ENCODE measurements at regions not wholly inside any gene's neighbourhood (a gene's known extent, or its start where the extent isn't known, plus 50 kb on each side); places are given as distances from the start of the nearest gene placed in this dataset.

- Histone ChIP-seq H3K9ac (ENCODE audit: low read depth, low read length) (no peak overlapping the region), H3K36me3 (ENCODE audit: insufficient read depth, low read length) (no peaks in the 10 kb centered on the region), H3K9me3 (ENCODE audit: control insufficient read depth, insufficient read depth, low read length) (no peaks in the 10 kb centered on the region), H3K4me1 (ENCODE audit: insufficient read depth, low read length) (peaks cover 10% of the 10 kb centered on the region)
Measured at GRCh38 chr6:44700422-44700821, 312.9 kb downstream of the CDC5L start.

- H3K9ac ChIP-seq (ENCODE audit: low read depth, low read length), result no peak overlapping the region
- H3K4me1 ChIP-seq (ENCODE audit: insufficient read depth, low read length), result peaks cover 10% of the 10 kb centered on the region
- no peaks in the 10 kb centered on the region for H3K36me3 ChIP-seq (ENCODE audit: insufficient read depth, low read length)
- no peaks in the 10 kb centered on the region for H3K9me3 ChIP-seq (ENCODE audit: control insufficient read depth, insufficient read depth, low read length)
Measured at GRCh38 chr6:44701038-44701636, 313.6 kb downstream of the CDC5L start.

- Histone ChIP-seq H3K9me3 (ENCODE audit: control insufficient read depth, insufficient read depth, low read length) (no peaks in the 10 kb centered on the region), H3K9ac (ENCODE audit: low read depth, low read length) (no peak overlapping the region), H3K36me3 (ENCODE audit: insufficient read depth, low read length) (no peaks in the 10 kb centered on the region), H3K4me1 (ENCODE audit: insufficient read depth, low read length) (peaks cover 10% of the 10 kb centered on the region)
Measured at GRCh38 chr6:44701637-44702101, 314.2 kb downstream of the CDC5L start.

GRCh38 chr6:44702292-44702691, 314.8 kb downstream of the CDC5L start:
- H3K36me3 ChIP-seq (ENCODE audit: insufficient read depth, low read length), result no peaks in the 10 kb centered on the region
- H3K4me1 ChIP-seq (ENCODE audit: insufficient read depth, low read length), result peaks cover 10% of the 10 kb centered on the region
- no peaks in the 10 kb centered on the region for H3K9me3 ChIP-seq (ENCODE audit: control insufficient read depth, insufficient read depth, low read length)
- no peak overlapping the region for H3K9ac ChIP-seq (ENCODE audit: low read depth, low read length)

GRCh38 chr6:44704240-44705150, 317.0 kb downstream of the CDC5L start:
- Histone ChIP-seq H3K9ac (ENCODE audit: low read depth, low read length) (no peak overlapping the region), H3K9me3 (ENCODE audit: control insufficient read depth, insufficient read depth, low read length) (no peaks in the 10 kb centered on the region; the same call in 1 of the 2 replicates), H3K4me1 (ENCODE audit: insufficient read depth, low read length) (peaks cover 10% of the 10 kb centered on the region), H3K36me3 (ENCODE audit: insufficient read depth, low read length) (no peaks in the 10 kb centered on the region)

- Histone ChIP-seq H3K4me1 (ENCODE audit: insufficient read depth, low read length) (peaks cover 10% of the 10 kb centered on the region), H3K9me3 (ENCODE audit: control insufficient read depth, insufficient read depth, low read length) (no peaks in the 10 kb centered on the region; the same call in 1 of the 2 replicates), H3K9ac (ENCODE audit: low read depth, low read length) (no peak overlapping the region), H3K36me3 (ENCODE audit: insufficient read depth, low read length) (no peaks in the 10 kb centered on the region)
Measured at GRCh38 chr6:44705596-44705995, 318.1 kb downstream of the CDC5L start.

GRCh38 chr6:44706011-44706410, 318.5 kb downstream of the CDC5L start:
- H3K9me3 ChIP-seq (ENCODE audit: control insufficient read depth, insufficient read depth, low read length), result no peaks in the 10 kb centered on the region; the same call in 1 of the 2 replicates
- no peak overlapping the region for H3K9ac ChIP-seq (ENCODE audit: low read depth, low read length)

GRCh38 chr6:44708208-44708607, 320.7 kb downstream of the CDC5L start:
- Histone ChIP-seq H3K9me3 (ENCODE audit: control insufficient read depth, insufficient read depth, low read length) (no peaks in the 10 kb centered on the region; the same call in 1 of the 2 replicates), H3K4me1 (ENCODE audit: insufficient read depth, low read length) (no peaks in the 10 kb centered on the region), H3K9ac (ENCODE audit: low read depth, low read length) (no peak overlapping the region), H3K36me3 (ENCODE audit: insufficient read depth, low read length) (no peaks in the 10 kb centered on the region)

More at GRCh38 chr6:44706011-44706410, 318.5 kb downstream of the CDC5L start:
- Histone ChIP-seq H3K4me1 (ENCODE audit: insufficient read depth, low read length) (peaks cover 10% of the 10 kb centered on the region), H3K36me3 (ENCODE audit: insufficient read depth, low read length) (no peaks in the 10 kb centered on the region)

- H3K9me3 ChIP-seq (ENCODE audit: control insufficient read depth, insufficient read depth, low read length), result no peaks in the 10 kb centered on the region; the same call in 1 of the 2 replicates
- no peaks in the 10 kb centered on the region for H3K4me1 ChIP-seq (ENCODE audit: insufficient read depth, low read length)
- no peak overlapping the region for H3K9ac ChIP-seq (ENCODE audit: low read depth, low read length)
- H3K36me3 ChIP-seq (ENCODE audit: insufficient read depth, low read length), result no peaks in the 10 kb centered on the region
Measured at GRCh38 chr6:44712353-44713111, 325.0 kb downstream of the CDC5L start.

GRCh38 chr6:44715188-44715587, 327.7 kb downstream of the CDC5L start:
- H3K4me1 ChIP-seq (ENCODE audit: insufficient read depth, low read length), result no peaks in the 10 kb centered on the region

GRCh38 chr6:44715925-44716324, 328.4 kb downstream of the CDC5L start:
- Histone ChIP-seq H3K9ac (ENCODE audit: low read depth, low read length) (no peak overlapping the region), H3K36me3 (ENCODE audit: insufficient read depth, low read length) (no peaks in the 10 kb centered on the region), H3K4me1 (ENCODE audit: insufficient read depth, low read length) (no peaks in the 10 kb centered on the region), H3K9me3 (ENCODE audit: control insufficient read depth, insufficient read depth, low read length) (no peaks in the 10 kb centered on the region)

More at GRCh38 chr6:44715188-44715587, 327.7 kb downstream of the CDC5L start:
- Histone ChIP-seq H3K9ac (ENCODE audit: low read depth, low read length) (no peak overlapping the region), H3K9me3 (ENCODE audit: control insufficient read depth, insufficient read depth, low read length) (no peaks in the 10 kb centered on the region), H3K36me3 (ENCODE audit: insufficient read depth, low read length) (no peaks in the 10 kb centered on the region)

GRCh38 chr6:44717431-44717830, 329.9 kb downstream of the CDC5L start:
- Histone ChIP-seq H3K9ac (ENCODE audit: low read depth, low read length) (no peak overlapping the region), H3K9me3 (ENCODE audit: control insufficient read depth, insufficient read depth, low read length) (no peaks in the 10 kb centered on the region), H3K36me3 (ENCODE audit: insufficient read depth, low read length) (no peaks in the 10 kb centered on the region), H3K4me1 (ENCODE audit: insufficient read depth, low read length) (no peaks in the 10 kb centered on the region)

- H3K9ac ChIP-seq (ENCODE audit: low read depth, low read length), result no peak overlapping the region
- peaks cover 10% of the 10 kb centered on the region for H3K4me1 ChIP-seq (ENCODE audit: insufficient read depth, low read length)
- no peaks in the 10 kb centered on the region for H3K36me3 ChIP-seq (ENCODE audit: insufficient read depth, low read length)
- H3K9me3 ChIP-seq (ENCODE audit: control insufficient read depth, insufficient read depth, low read length), result no peaks in the 10 kb centered on the region
Measured at GRCh38 chr6:44721954-44722578, 334.6 kb downstream of the CDC5L start.

- peaks cover 10% of the 10 kb centered on the region for H3K4me1 ChIP-seq (ENCODE audit: insufficient read depth, low read length)
- no peaks in the 10 kb centered on the region for H3K36me3 ChIP-seq (ENCODE audit: insufficient read depth, low read length)
- no peak overlapping the region for H3K9ac ChIP-seq (ENCODE audit: low read depth, low read length)
- no peaks in the 10 kb centered on the region for H3K9me3 ChIP-seq (ENCODE audit: control insufficient read depth, insufficient read depth, low read length)
Measured at GRCh38 chr6:44722736-44723135, 335.2 kb downstream of the CDC5L start.

All from ES-I3 (cell line).